ENCODE measurements at regions not wholly inside any gene's neighbourhood (a gene's known extent, or its start where the extent isn't known, plus 50 kb on each side); places are given as distances from the start of the nearest gene placed in this dataset.

GRCh38 chrX:39749135-39749534 is 348.6 kb downstream of the BCOR start:
- TF ChIP-seq CTCF (conservative IDR thresholded peaks at IDR 0.05; ENCODE audit: low read depth, low read length) = no peak
- TF ChIP-seq EZH2 (IDR thresholded peaks at IDR 0.05; ENCODE audit: low read length, unreplicated experiment) = no peak
- TF ChIP-seq EZH2phosphoT487 (IDR thresholded peaks at IDR 0.05; ENCODE audit: borderline replicate concordance, low read length) = no peak
